Suprapubic skin (tissue), 4 donors: ENCODE measurements at regions not wholly inside any gene's neighbourhood (a gene's known extent, or its start where the extent isn't known, plus 50 kb on each side); places are given as distances from the start of the nearest gene placed in this dataset.

Source experiments
- DNase-seq, 2 donors: peaks; one replicate each; pipeline ENCODE4 v3.0.0-alpha.2; 2019; ENCODE audit warnings: low spot score in 2 of 2
- H3K27ac ChIP-seq: fragments of 200-600 bp; sonication (generic); one replicate; pipeline ENCODE4 v1.5.1; 2019
- H3K27me3 ChIP-seq: fragments of 200-600 bp; sonication (generic); one replicate; pipeline ENCODE4 v1.5.1; 2019
- H3K36me3 ChIP-seq: fragments of 200-600 bp; sonication (generic); one replicate; pipeline ENCODE4 v1.5.1; 2019
- H3K4me1 ChIP-seq: fragments of 200-600 bp; sonication (generic); one replicate; pipeline ENCODE4 v1.5.1; 2019
- H3K4me3 ChIP-seq: fragments of 200-600 bp; sonication (generic); one replicate; pipeline ENCODE4 v1.5.1; 2019; ENCODE audit warnings: mild to moderate bottlenecking
- H3K9me3 ChIP-seq: fragments of 200-600 bp; sonication (generic); one replicate; pipeline ENCODE4 v1.5.1; 2019
- CTCF ChIP-seq, 2 donors: fragments of 200-600 bp in 1 of 2; fragments of 450-650 bp in 1 of 2; sonication (generic) in 1 of 2; IDR thresholded peaks; one replicate each; pipeline ENCODE4 v1.5.1; 2016 to 2019; ENCODE audit warnings: antibody characterized with exemption in 2 of 2, mild to moderate bottlenecking in 1 of 2, moderate library complexity in 1 of 2
- EP300 ChIP-seq: sonication (generic); formaldehyde crosslinking; IDR thresholded peaks from one replicate; pipeline ENCODE4 v1.6.1; 2017; ENCODE audit warnings: antibody characterized with exemption
- POLR2A ChIP-seq, 2 donors: fragments of 450-650 bp; IDR thresholded peaks; one replicate each; pipeline ENCODE4 v1.6.1; 2017; ENCODE audit warnings: antibody characterized with exemption in 2 of 2, mild to moderate bottlenecking in 2 of 2, moderate library complexity in 2 of 2
- POLR2AphosphoS5 ChIP-seq, 3 donors: sonication (generic); formaldehyde crosslinking; IDR thresholded peaks; one replicate each; pipeline ENCODE4 v1.6.1; 2017; ENCODE audit warnings: antibody characterized with exemption in 3 of 3
- WGBS: methylation state at CpG from one replicate; pipeline ENCODE4 v1.1.5; 2018; 5-methylcytosine and 5-hydroxymethylcytosine counted together

- DNase-seq, result no peak
- TF ChIP-seq POLR2AphosphoS5 (IDR thresholded peaks at IDR 0.05), result no peak
- TF ChIP-seq CTCF (IDR thresholded peaks at IDR 0.05), result no peak
- no peak for TF ChIP-seq EP300
- TF ChIP-seq POLR2A (IDR thresholded peaks at IDR 0.05), result no peak
- Histone ChIP-seq H3K27ac (no peak overlapping the region), H3K36me3 (no peaks in the 10 kb centered on the region), H3K4me1 (no peaks in the 10 kb centered on the region), H3K4me3 (no peak overlapping the region), H3K9me3 (no peaks in the 10 kb centered on the region), H3K27me3 (no peaks in the 10 kb centered on the region)
- 96% methylated on average over 4 of the region's 4 CpGs for WGBS
Observed at GRCh38 chr17:63066158-63066813, 100.3 kb downstream of the TANC2 start.

- Histone ChIP-seq H3K4me1 (no peaks in the 10 kb centered on the region), H3K36me3 (no peaks in the 10 kb centered on the region), H3K4me3 (no peak overlapping the region), H3K27me3 (no peaks in the 10 kb centered on the region), H3K27ac (no peak overlapping the region), H3K9me3 (no peaks in the 10 kb centered on the region)
- 81% methylated on average over 1 of the region's 1 CpG for WGBS
- TF ChIP-seq CTCF (IDR thresholded peaks at IDR 0.05) (no peak), POLR2A (IDR thresholded peaks at IDR 0.05) (no peak), EP300 (no peak), POLR2AphosphoS5 (IDR thresholded peaks at IDR 0.05) (no peak)
- no peak for DNase-seq
Observed at GRCh38 chr17:63069245-63069644, 103.2 kb downstream of the TANC2 start.

GRCh38 chr17:63070031-63070430, 104.0 kb downstream of the TANC2 start:
- Histone ChIP-seq H3K9me3 (no peaks in the 10 kb centered on the region), H3K27me3 (no peaks in the 10 kb centered on the region), H3K27ac (no peak overlapping the region), H3K4me1 (no peaks in the 10 kb centered on the region), H3K4me3 (no peak overlapping the region), H3K36me3 (no peaks in the 10 kb centered on the region)
- TF ChIP-seq CTCF (IDR thresholded peaks at IDR 0.05) (no peak), POLR2A (IDR thresholded peaks at IDR 0.05) (no peak), EP300 (no peak), POLR2AphosphoS5 (IDR thresholded peaks at IDR 0.05) (no peak)
- 98% methylated on average over 1 of the region's 1 CpG for WGBS
- no peak for DNase-seq

- Histone ChIP-seq H3K36me3 (no peaks in the 10 kb centered on the region), H3K27ac (no peak overlapping the region), H3K9me3 (no peaks in the 10 kb centered on the region), H3K4me1 (no peaks in the 10 kb centered on the region), H3K4me3 (no peak overlapping the region), H3K27me3 (no peaks in the 10 kb centered on the region)
- DNase-seq, result no peak
- TF ChIP-seq POLR2A (IDR thresholded peaks at IDR 0.05), result no peak
- no peak for TF ChIP-seq POLR2AphosphoS5 (IDR thresholded peaks at IDR 0.05)
- TF ChIP-seq EP300, result no peak
- no peak for TF ChIP-seq CTCF (IDR thresholded peaks at IDR 0.05)
- WGBS, result 95% methylated on average over 2 of the region's 2 CpGs
Observed at GRCh38 chr17:63071797-63072196, 105.8 kb downstream of the TANC2 start.

- no peak overlapping the region for H3K4me3 ChIP-seq
- H3K9me3 ChIP-seq, result no peaks in the 10 kb centered on the region
- H3K27ac ChIP-seq, result no peak overlapping the region
- no peak for DNase-seq
- no peak for TF ChIP-seq EP300
- no peak for TF ChIP-seq POLR2A (IDR thresholded peaks at IDR 0.05)
- TF ChIP-seq POLR2AphosphoS5 (IDR thresholded peaks at IDR 0.05), result no peak
- no peak for TF ChIP-seq CTCF (IDR thresholded peaks at IDR 0.05)
- 85% methylated on average over 1 of the region's 1 CpG for WGBS
- H3K36me3 ChIP-seq, result no peaks in the 10 kb centered on the region
- no peaks in the 10 kb centered on the region for H3K27me3 ChIP-seq
- H3K4me1 ChIP-seq, result no peaks in the 10 kb centered on the region
Observed at GRCh38 chr17:63075969-63076368, 109.9 kb downstream of the TANC2 start.
